Right ventricle myocardium inferior (tissue), 1 donor: ENCODE measurements at regions not wholly inside any gene's neighbourhood (a gene's known extent, or its start where the extent isn't known, plus 50 kb on each side); places are given as distances from the start of the nearest gene placed in this dataset.
A peak's percentile ranks its signal among the peaks of the same experiment; 100 is the strongest.

Source experiments
- ATAC-seq: fragments of 200-7000 bp; cut with Tn5 transposase; one replicate; pipeline ENCODE4 v1.9.1; 2020; ENCODE audit warnings: mild to moderate bottlenecking, moderate library complexity
- DNase-seq: peaks from one replicate; pipeline ENCODE4 v3.0.0; 2021; ENCODE audit errors: missing footprints
- intact Hi-C: fragments of 100-400 bp; cut with DNase I; formaldehyde crosslinking; loops from one replicate; pipeline ENCODE4 v1.11.0; 2022
- donor health status: DM: no; HTN: yes; CAD: no; lungs with severe emphysema.

- DNase-seq (no peak), ATAC-seq (no peak)
- intact Hi-C loops, result loop anchor here (5.0 kb wide), 1 partner anchor 85 kb away; the partner anchor contains the start of gene CD164
Observed at GRCh38 chr6:109297406-109298110, 84.7 kb downstream of the CD164 start.

- ATAC-seq, result no peak
- intact Hi-C loops, result loop anchor here (5.0 kb wide), 1 partner anchor 85 kb away; the partner anchor contains the start of gene CD164
- peak; percentile 28 for DNase-seq
Observed at GRCh38 chr6:109296971-109297372, 85.3 kb downstream of the CD164 start.

- ATAC-seq (no peak), DNase-seq (no peak)
- intact Hi-C loops, result loop anchor here (5.0 kb wide), 1 partner anchor 86 kb away; the partner anchor contains the start of gene CD164
Observed at GRCh38 chr6:109296452-109296851, 85.8 kb downstream of the CD164 start.

DNA sequence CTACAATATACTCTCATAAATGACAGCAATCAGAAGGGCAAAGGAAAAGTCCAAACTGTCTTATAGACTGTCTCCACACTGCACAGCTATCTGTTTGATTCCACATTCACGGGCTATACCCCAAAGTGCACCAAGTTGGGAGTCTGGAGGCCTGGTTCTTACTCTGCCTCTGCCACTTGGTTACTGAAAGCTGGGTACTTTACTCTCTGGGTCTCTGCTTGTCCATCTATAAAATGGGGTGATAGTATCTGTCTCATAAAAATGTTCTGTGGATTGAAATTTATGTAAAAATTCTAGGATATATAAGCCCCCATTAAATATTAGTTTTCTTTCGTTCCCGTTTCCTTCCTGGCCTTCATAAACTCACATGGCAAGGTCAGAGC lies 86.5 kb downstream of the CD164 start:
- ATAC-seq, result no peak
- intact Hi-C loops, result loop anchor here (5.0 kb wide), 1 partner anchor 87 kb away; the partner anchor contains the start of gene CD164
- DNase-seq, result no peak

DNA sequence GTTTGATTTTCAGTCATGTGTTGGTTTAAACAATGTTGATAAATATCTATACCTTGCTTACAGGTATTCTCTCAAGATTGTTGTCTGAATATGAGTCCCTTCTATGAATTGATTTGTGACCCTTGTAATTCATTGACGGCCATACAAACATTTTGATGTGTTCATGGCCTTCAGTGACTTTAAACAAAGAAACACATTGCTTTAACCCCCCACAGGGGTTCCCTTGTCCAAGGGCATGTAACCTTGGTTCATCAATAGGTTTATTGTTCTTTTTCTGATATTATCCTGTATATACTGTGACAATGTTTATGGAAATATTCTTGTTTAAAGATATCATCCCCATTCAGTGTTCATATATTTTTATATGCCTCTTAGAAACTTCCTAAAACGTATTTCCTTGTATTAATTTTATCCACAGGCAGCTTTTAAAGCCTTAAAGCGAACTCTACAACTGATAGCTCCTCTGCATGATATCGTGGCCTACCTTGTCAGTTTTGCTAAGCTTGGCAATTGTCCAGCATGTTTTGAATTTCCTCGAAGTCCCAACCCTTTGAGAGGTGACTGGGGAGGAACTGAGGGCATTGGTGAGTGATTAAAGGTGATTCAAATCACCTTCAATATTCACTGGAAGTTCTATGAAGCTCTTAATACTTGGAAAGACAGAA lies 87.0 kb downstream of the CD164 start:
- DNase-seq (no peak), ATAC-seq (no peak)
- intact Hi-C loops, result loop anchor here (5.0 kb wide), 1 partner anchor 87 kb away; the partner anchor contains the start of gene CD164

DNA sequence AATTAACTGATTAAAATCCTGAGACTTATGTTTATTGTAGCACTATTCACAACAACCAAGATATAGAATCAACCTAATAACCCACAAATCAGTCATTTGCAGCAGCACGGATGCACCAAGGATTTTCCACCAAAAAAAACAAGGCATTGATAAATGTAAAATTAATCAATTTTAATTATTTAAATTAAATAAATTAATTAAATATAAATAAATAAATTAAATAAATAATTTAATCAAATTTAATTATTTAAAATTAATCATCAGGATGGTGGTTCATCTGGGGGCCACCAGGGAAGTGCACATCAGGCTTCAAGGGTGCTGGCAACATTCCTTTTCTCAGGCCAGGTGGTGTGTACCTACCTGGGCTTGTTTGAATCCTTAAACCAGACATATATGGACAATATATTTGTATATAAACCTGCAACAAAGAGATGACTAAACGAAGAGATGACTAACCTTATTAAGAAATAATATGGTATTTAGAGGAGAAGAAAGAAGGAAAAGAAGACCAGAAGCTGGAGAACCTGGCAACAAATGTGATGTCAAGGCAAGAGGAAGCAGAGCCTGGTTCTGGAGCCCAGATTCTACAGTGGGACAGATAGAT lies 89.2 kb downstream of the CD164 start:
- no peak for ATAC-seq
- intact Hi-C loops, result no loop called here

GRCh38 chr6:109292420-109292819 lies 89.8 kb downstream of the CD164 start:
- intact Hi-C loops, result no loop called here
- ATAC-seq, result peak; percentile 82
- peak; percentile 52 for DNase-seq

More for the DNA sequence above, 89.2 kb downstream of the CD164 start:
- DNase-seq, result no peak

GRCh38 chr6:109291902-109292301 lies 90.4 kb downstream of the CD164 start:
- intact Hi-C loops, result no loop called here
- no peak for ATAC-seq
- no peak for DNase-seq

DNA sequence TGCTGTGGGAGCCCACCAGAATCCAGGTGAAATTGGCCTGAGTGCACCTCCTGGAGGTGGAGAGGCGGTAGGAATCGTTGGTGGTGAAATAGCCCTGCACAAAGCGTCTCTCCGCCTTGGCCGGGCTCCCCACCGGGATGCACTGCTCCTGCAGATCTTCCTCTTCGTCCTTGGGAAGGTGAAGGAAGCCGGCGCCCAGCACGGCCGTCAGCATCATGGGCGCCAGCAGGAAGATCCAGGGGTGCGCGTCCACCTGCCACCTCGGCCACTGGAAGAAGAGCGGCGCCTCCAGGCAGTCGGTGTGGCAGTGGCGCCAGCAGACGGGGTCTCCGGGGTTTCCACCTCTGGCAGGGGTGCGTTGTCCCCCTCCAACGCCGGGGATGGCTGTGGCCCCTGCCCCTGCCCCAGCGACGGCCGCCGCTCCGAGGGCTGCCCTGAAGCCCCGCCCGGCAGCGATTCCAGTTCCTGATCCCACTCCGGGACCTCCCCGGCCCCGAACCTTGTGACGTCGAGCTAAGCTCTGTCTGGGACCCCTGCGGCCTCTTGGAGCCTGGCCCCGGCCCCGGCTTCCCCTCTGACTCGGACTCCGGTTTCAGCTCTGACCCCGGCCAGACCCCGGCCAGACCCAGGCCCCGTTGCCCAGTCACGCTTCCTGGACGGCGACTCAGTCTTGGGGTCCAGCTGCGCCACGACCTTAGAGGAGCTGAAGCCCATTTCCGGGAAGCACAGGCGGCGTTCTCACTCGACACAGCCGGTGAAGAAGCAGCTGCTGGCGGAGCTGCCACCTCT lies 91.9 kb downstream of the CD164 start:
- DNase-seq (peak; percentile 59), ATAC-seq (no peak)

GRCh38 chr6:109285366-109285765 lies 96.9 kb downstream of the CD164 start:
- no peak for ATAC-seq
- no peak for DNase-seq
- intact Hi-C loops, result no loop called here

More for the DNA sequence above, 91.9 kb downstream of the CD164 start:
- intact Hi-C loops, result no loop called here

DNA sequence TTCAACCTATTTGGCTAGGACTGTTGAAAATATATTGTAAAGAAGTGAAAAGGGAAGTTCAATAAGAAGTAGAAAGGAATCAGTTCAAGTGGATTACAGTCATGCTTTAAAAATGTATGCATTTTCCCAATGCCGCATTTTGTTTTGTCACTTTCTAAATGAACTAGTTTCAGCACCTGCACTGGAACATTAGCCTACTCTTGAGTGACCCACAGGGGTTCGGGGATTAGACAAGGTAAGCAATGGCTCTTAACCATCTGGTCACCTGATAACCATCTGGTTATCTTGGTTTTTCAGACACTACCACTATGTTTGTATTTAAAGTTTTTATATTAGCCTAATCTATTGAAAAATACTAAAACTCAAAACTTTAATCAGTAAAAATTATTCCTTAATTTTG lies 97.6 kb downstream of the CD164 start:
- DNase-seq (no peak), ATAC-seq (no peak)
- intact Hi-C loops, result no loop called here

DNA sequence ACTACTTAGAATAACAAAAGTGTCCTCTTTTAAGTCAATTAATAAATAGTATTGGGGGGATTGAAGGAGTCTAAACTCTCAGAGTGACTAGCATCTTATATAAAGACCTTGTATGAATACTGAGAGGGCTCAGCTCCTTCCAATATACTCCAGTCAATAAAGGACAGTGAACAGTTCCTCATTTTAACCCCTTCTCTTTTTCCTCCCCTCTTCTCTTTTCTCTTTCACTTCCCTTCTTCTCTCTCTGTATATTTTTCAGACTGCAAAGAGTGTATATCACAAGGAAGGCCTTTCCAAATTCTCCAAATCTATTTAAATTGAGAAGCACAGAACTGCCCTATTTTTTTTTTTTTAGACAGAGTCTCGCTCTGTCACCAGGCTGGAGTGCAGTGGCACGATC lies 99.5 kb downstream of the CD164 start:
- ATAC-seq, result no peak
- DNase-seq, result no peak
- intact Hi-C loops, result no loop called here

GRCh38 chr6:109279628-109280027 lies 102.6 kb downstream of the CD164 start:
- DNase-seq (no peak), ATAC-seq (no peak)
- intact Hi-C loops, result no loop called here

GRCh38 chr6:109271622-109272021 lies 110.6 kb downstream of the CD164 start:
- intact Hi-C loops, result no loop called here
- no peak for ATAC-seq
- no peak for DNase-seq

GRCh38 chr6:109269953-109270517 lies 112.2 kb downstream of the CD164 start:
- intact Hi-C loops, result no loop called here
- DNase-seq, result no peak
- ATAC-seq, result no peak

- DNase-seq (no peak), ATAC-seq (no peak)
Observed at GRCh38 chr6:109269057-109269456, 113.2 kb downstream of the CD164 start.

GRCh38 chr6:109265530-109265929 lies 116.7 kb downstream of the CD164 start:
- intact Hi-C loops, result no loop called here
- DNase-seq (no peak), ATAC-seq (no peak)

More at GRCh38 chr6:109269057-109269456, 113.2 kb downstream of the CD164 start:
- intact Hi-C loops, result no loop called here

DNA sequence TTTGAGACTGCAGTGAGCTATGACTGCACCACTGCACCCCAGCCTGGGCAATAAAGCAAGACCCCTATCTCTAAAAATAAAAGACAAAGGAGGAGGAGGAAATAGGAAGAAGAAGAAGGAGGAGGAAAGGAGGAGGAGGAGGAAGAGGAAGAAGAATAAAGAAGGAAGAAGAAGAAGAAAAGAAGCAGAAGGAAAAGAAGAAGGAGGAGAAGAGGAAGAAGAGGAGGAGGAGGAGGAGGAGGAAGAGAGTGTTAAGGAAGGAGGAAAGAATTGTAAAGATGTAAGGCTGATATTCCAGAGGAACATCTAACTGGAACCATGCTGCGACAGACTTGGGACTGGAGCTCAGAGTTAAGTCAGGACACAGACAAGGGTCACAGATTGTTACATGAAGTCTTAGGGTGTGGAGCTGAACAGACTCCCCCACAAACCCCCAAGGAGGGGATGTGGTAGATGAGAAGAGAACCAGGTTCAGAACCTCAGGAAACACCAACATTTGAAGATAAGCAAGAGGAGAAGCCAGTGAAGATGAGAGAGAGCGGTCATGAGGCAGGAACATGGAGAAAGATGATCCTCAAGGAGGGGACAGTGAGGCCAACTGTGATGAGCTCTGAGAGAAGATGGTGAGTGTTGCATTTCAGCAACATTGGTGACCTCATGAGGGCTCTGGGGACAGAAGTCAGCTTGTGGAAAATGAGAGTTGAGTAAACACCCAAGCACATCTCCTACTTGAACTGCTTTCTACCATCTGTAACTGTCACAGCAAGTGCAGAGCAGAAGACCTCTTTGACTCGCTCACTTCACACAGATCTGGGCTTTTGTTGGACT lies 118.2 kb downstream of the CD164 start:
- ATAC-seq, result no peak
- no peak for DNase-seq
- intact Hi-C loops, result no loop called here
